Breast epithelium (tissue), 3 donors: ENCODE measurements at regions not wholly inside any gene's neighbourhood (a gene's known extent, or its start where the extent isn't known, plus 50 kb on each side); places are given as distances from the start of the nearest gene placed in this dataset.

Experiments
- POLR2A ChIP-seq: fragments of 450-650 bp; IDR thresholded peaks from one replicate; pipeline ENCODE4 v1.6.1; 2016; ENCODE audit warnings: antibody characterized with exemption, mild to moderate bottlenecking, moderate library complexity
- TF ChIP-seq, protein P1 (sequence below), 3 donors: fragments of 450-650 bp; IDR thresholded peaks; one replicate each; pipeline ENCODE4 v1.5.1; 2016 to 2017; ENCODE audit warnings: antibody characterized with exemption in 3 of 3, mild to moderate bottlenecking in 3 of 3, moderate library complexity in 3 of 3

DNA sequence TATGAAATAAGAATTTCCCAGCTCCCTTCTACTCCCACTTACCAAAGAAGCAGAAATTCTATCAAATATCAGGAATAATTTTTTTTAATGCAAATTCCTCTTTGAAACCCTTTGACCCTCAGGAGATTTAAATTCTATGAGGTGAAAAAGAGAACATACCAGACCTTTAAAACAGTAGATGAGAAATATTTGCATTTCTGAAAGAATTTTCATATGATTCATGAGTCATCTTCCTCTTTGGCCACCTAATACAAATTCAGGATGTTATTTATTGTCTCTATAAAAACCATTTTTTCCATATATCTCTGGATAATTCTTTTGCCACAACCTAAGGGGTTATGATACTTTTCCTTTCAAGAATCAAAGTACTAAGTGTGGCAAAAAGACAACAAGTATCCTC lies 67.3 kb upstream of the ST3GAL6 start:
- TF ChIP-seq, protein P1, sequence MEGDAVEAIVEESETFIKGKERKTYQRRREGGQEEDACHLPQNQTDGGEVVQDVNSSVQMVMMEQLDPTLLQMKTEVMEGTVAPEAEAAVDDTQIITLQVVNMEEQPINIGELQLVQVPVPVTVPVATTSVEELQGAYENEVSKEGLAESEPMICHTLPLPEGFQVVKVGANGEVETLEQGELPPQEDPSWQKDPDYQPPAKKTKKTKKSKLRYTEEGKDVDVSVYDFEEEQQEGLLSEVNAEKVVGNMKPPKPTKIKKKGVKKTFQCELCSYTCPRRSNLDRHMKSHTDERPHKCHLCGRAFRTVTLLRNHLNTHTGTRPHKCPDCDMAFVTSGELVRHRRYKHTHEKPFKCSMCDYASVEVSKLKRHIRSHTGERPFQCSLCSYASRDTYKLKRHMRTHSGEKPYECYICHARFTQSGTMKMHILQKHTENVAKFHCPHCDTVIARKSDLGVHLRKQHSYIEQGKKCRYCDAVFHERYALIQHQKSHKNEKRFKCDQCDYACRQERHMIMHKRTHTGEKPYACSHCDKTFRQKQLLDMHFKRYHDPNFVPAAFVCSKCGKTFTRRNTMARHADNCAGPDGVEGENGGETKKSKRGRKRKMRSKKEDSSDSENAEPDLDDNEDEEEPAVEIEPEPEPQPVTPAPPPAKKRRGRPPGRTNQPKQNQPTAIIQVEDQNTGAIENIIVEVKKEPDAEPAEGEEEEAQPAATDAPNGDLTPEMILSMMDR (IDR thresholded peaks at IDR 0.05), result no peak
- no peak for TF ChIP-seq POLR2A
